Ecto neural progenitor cell (in vitro differentiated cells): ENCODE measurements at regions not wholly inside any gene's neighbourhood (a gene's known extent, or its start where the extent isn't known, plus 50 kb on each side); places are given as distances from the start of the nearest gene placed in this dataset.
"Not testable (repeated sequence)": the region's sequence is repeated elsewhere in the genome, so short reads cannot be mapped to it uniquely, and the experiment has no call there.

Source experiments
- DNase-seq: peaks from one replicate; pipeline ENCODE4 v3.0.0-alpha.2; 2018; ENCODE audit warnings: low spot score

DNA sequence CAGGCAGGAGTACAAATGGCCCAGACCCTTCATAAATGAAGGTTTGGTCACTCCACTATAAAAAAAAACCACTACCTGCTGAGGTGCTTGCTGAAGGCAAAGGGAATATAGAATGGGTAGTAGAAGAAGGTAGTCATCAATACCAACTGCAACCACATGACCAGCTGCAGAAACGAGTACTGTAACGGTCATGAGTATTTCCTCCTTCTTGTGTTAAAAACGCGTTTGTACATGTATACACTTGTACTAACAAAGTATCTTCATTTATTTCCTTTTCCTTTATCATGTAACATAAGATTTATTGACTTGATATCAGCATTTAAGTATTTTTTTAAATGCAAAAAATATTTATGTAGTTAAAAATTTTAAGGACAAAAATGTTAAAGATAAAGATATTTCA lies 238.6 kb downstream of the TFAP2B start:
- DNase-seq = no peak

DNA sequence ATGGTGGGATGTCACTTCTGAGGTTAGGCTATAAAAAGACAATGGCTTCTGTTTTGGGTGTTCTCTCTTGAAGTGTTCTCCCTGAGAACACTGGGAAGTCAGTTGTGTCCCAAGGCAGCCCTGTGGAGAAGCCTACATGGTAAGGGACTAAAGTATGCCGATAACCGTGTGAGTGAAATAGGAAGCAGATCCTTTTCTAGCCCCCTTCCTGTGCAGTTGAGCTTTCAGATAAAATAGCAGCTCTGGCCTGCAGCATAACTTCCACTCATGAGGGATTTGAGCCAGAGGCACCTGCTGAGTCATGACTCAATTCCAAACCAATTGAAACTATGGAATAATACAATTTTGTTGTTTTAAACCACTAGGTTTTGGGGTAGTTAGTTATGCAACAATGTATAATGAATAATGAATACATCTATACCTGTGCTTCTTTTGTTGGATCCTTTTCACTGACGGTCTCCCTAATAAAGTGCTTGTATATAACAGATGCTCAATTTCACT lies 241.6 kb downstream of the TFAP2B start:
- DNase-seq = no peak

DNA sequence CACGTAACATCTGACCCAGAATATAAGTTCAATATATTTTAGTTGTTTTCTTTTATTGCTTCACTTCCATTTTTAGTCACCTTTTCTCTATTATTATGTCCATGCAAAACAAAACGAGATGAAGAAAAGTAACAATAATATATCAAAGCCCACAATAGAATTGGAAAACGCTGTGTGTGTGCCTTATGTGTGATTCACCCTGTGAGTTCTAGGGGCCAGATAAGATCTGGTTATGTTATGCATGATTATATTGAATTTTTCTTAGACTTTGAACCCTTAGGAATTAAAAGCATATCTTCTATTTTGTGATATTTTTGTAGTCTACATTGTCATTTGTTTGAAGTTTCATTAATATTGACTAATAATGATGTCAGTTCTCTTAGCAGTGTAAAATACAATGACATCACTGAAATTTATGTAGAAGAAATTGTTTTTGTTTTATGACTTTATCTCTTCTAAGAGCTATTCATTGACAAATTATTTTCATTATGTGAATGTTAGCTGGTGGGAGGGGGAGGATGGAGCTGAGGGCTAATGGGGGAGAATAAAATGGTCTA lies 243.6 kb downstream of the TFAP2B start:
- no peak for DNase-seq

DNA sequence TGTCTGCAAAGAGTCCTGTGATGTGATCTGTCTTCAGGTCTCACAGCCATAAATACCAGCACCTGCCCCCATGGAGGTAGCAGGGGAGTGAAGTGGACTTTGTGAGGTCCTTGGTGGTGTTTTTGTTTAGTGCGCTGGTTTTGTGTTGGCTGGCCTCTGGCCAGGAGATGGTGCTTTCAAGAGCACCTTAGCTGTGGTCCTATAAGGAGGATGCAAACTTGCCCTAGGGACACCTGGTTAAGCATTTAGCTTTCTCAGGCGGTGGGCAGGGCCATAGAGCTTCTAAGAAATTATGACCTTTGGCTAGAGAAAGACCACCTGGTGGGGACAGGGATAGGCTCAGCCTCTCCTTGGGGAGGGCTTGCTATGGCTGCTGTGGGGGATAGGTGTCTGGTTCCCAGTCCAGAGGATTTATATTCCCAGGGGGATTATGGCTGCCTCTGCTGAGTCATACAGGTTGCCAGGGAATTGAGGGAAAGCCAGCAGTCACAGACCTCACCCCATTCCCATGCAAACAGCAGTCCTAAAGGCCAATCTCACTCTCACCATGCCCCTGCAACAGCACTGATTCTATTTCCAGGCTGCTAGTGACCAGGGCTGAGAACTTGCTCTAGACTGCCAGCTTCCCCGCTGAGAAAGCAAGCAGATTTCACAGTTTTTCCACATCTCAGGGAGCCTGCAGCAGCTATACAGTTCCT lies 259.3 kb downstream of the TFAP2B start:
- DNase-seq = peak; percentile 54

- no peak for DNase-seq
Observed at GRCh38 chr6:51090343-51090742, 271.7 kb downstream of the TFAP2B start.

- no peak for DNase-seq
Observed at GRCh38 chr6:51093871-51094270, 275.2 kb downstream of the TFAP2B start.

DNA sequence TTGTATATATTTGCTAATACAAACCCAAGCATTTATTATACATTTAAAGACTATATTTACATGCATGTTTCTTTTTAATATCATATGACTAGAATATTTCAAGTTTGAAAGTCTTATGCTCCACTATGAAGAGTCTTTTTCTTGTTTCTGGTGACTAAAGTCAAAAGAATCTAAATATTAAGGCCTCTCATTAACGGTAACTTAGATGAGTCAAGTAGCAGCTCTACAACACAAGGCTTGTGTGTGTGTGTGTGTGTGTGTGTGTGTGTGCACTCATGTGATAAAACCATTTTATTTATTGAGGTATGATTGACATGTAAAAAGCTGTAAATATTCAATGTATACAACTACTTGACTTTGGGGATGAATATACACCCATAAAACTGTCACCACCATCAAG lies 275.6 kb downstream of the TFAP2B start:
- no peak for DNase-seq

DNA sequence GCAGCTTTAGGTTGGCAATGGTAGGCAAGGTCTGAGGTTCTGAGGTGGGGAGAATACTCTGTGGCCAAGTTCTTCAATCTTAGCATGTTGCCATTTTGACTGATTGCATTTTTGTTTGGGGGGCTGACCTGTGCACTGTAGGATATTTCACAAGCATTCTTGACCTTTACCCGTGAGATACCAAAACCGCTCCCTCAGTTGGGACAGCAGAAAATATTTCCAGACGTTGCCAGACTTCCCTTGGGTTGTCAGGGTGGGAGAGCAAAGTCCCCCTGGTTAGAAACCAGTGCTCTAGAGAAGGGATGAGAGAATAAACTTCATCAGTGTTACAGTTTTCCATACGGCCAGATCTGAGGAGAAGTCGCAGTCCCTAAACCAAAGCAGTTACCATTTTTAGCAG lies 279.6 kb downstream of the TFAP2B start:
- DNase-seq = no peak

DNA sequence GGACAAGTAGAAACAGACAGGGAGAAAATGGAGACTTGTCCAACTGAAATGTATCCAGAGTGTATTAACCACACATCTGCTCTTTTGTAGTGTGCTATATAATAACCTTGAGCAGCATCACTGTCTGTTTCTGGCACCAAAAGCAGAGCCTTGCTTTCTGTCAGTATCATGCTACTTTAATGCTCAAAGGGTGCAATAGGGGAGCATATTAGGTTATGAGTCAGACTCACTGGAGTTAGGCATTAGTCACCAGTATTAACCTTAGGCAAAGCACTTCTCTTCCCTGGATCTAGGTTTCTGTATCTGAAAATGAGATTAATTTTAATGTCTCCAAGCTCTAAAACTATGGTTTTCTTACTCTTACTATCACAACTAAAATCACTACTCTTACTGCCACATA lies 280.1 kb downstream of the TFAP2B start:
- no peak for DNase-seq

- DNase-seq = no peak
Observed at GRCh38 chr6:51099201-51099600, 280.5 kb downstream of the TFAP2B start.

DNA sequence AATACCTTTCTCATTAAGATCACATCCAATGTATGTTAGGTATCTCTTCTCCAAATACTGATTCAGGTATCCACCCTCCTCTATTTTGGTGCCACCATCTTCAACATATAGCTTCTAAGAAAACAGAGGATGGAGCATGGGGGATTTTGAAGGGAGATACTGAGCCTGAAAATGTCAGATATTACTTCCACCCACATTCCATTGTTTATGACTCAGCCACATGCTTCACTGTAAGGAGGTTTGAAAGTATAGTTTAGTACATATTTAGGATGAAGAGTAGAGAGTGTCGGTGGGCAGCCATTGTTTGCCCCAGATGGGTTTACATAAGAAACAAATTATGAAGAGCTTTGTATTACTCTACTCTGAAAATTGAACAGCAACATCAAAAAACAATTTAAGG lies 286.7 kb downstream of the TFAP2B start:
- no peak for DNase-seq

DNA sequence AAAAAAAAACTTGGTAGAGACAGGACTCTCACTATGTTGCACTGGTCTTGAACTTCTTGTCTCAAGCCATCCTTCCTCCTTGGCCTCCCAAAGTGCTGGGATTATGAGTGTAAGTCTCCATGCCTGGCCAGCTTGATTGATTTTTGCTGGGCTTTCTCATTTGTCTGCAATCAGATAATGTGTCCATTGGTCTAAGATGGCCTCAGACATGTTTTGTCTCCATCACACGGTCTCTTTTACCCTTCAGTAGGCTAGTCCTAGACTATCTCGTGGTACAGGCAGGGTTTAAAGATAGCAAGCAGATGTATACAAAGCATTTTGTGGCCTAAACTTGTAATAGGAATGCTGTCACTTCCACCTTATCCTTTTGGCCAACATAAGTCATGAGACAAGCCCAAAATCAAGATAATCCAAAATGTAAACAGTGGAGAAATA lies 289.1 kb downstream of the TFAP2B start:
- no peak for DNase-seq

GRCh38 chr6:51108563-51109234 lies 290.0 kb downstream of the TFAP2B start:
- DNase-seq = no peak

DNA sequence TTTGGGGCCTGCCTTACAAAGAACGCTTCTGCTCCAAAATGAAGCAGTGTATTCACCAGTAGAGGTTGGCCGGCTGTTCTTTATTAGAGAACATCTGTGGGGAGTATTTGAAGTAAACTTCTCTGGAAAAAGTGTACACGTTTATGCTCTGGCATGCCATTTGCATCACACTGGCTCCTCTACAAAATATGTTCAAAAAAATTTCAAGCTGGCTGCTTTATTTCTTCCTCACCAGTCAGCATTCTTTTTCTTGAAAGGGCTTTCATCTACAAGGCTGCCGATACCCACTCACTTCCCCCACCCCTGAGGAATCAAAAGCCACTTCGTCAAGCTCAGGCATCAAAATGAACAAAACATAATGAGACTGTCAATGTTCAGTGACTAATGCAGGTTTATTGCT lies 294.1 kb downstream of the TFAP2B start:
- DNase-seq = no peak

- no peak for DNase-seq
Observed at GRCh38 chr6:51116723-51117122, 298.1 kb downstream of the TFAP2B start.

GRCh38 chr6:51118792-51119191 lies 300.1 kb downstream of the TFAP2B start:
- no peak for DNase-seq

- DNase-seq = no peak
Observed at GRCh38 chr6:51120016-51120415, 301.3 kb downstream of the TFAP2B start.

GRCh38 chr6:51121380-51121976 lies 302.8 kb downstream of the TFAP2B start:
- not testable (repeated sequence) for DNase-seq

GRCh38 chr6:51129043-51129442 lies 310.4 kb downstream of the TFAP2B start:
- no peak for DNase-seq

DNA sequence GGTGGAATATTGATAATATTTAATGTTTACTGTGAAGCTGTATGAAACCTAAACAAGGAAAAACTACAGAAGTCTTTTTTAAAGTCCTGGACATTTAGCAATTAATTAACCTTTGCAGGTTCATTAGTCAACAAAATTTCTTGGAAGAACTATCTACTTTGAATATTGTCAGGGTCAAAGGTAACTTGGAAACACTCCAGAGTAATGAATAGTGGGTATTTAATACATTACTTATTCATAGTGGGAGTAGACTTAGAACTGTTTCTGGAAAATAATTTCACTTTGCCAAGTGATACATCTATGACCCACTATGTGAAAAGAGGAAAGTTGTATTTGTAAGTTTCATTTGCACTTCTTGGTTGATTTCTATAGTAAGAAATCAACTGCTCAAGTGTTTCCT lies 319.1 kb downstream of the TFAP2B start:
- no peak for DNase-seq

GRCh38 chr6:51139950-51140385 lies 321.3 kb downstream of the TFAP2B start:
- no peak for DNase-seq

- DNase-seq = no peak
Observed at GRCh38 chr6:51141080-51141479, 322.4 kb downstream of the TFAP2B start.

- DNase-seq = no peak
Observed at GRCh38 chr6:51147756-51148155, 329.1 kb downstream of the TFAP2B start.
